Mesenchymal stem cell (in vitro differentiated cells and primary cell): ENCODE measurements at regions not wholly inside any gene's neighbourhood (a gene's known extent, or its start where the extent isn't known, plus 50 kb on each side); places are given as distances from the start of the nearest gene placed in this dataset.

Experiments used
- DNase-seq: peaks from one replicate; pipeline ENCODE4 v3.0.0-alpha.2; 2013
- H2AFZ ChIP-seq: one replicate; pipeline ENCODE4 v1.6.1; 2013; ENCODE audit warnings: low read depth, mild to moderate bottlenecking, control low read depth, inconsistent platforms, low read length, moderate library complexity
- H2AK5ac ChIP-seq: 2 replicates; pipeline ENCODE4 v1.6.1; 2013; ENCODE audit warnings: low read length, moderate library complexity, mild to moderate bottlenecking, inconsistent platforms; ENCODE audit not compliant: severe bottlenecking
- H2BK120ac ChIP-seq: one replicate; pipeline ENCODE4 v1.6.1; 2013; ENCODE audit warnings: low read depth, mild to moderate bottlenecking, inconsistent platforms, low read length, moderate library complexity
- H2BK12ac ChIP-seq, 2 experiments: one replicate each; pipeline ENCODE4 v1.6.1; 2013; ENCODE audit warnings: inconsistent platforms in 2 of 2, low read length in 2 of 2, mild to moderate bottlenecking in 2 of 2, moderate library complexity in 2 of 2, control low read depth in 1 of 2
- H2BK15ac ChIP-seq: one replicate; pipeline ENCODE4 v1.6.1; 2013; ENCODE audit warnings: mild to moderate bottlenecking, low read depth, inconsistent platforms; ENCODE audit not compliant: poor library complexity, severe bottlenecking
- H2BK5ac ChIP-seq: 2 replicates; pipeline ENCODE4 v1.6.1; 2013; ENCODE audit warnings: low read depth, mild to moderate bottlenecking, low read length, control low read depth, inconsistent platforms; ENCODE audit not compliant: poor library complexity, severe bottlenecking
- H3K14ac ChIP-seq, 2 experiments: one replicate each; pipeline ENCODE4 v1.6.1; 2013; ENCODE audit warnings: inconsistent platforms in 2 of 2, low read length in 2 of 2, control low read depth in 1 of 2, mild to moderate bottlenecking in 1 of 2, moderate library complexity in 1 of 2
- H3K18ac ChIP-seq, 2 experiments: one replicate each; pipeline ENCODE4 v1.6.1; 2013; ENCODE audit warnings: inconsistent platforms in 2 of 2, low read length in 2 of 2, control low read depth in 1 of 2, low read depth in 1 of 2, mild to moderate bottlenecking in 1 of 2
- H3K23ac ChIP-seq, 2 experiments: one replicate each; pipeline ENCODE4 v1.6.1; 2013; ENCODE audit warnings: inconsistent platforms in 2 of 2, low read length in 2 of 2, mild to moderate bottlenecking in 2 of 2, moderate library complexity in 2 of 2, control low read depth in 1 of 2
- H3K27ac ChIP-seq: 2 replicates; pipeline ENCODE4 v1.5.1; 2013; ENCODE audit warnings: mild to moderate bottlenecking, moderate library complexity, low read length, control low read depth, inconsistent platforms; ENCODE audit not compliant: poor library complexity, severe bottlenecking
- H3K27me3 ChIP-seq, 2 experiments: 2 replicates each; pipeline versions ENCODE4 v1.6.1 to v1.7.0; 2013; ENCODE audit warnings: low read length in 2 of 2, mild to moderate bottlenecking in 2 of 2, moderate library complexity in 2 of 2, control low read depth in 1 of 2, inconsistent platforms in 1 of 2; ENCODE audit not compliant: control insufficient read depth in 1 of 2, insufficient read depth in 1 of 2
- H3K36me3 ChIP-seq, 2 experiments: 2 replicates each; pipeline versions ENCODE4 v1.6.1 to v1.7.0; 2013; ENCODE audit warnings: low read length in 2 of 2, control low read depth in 1 of 2, inconsistent platforms in 1 of 2, low read depth in 1 of 2, mild to moderate bottlenecking in 1 of 2; ENCODE audit not compliant: insufficient read depth in 2 of 2, control insufficient read depth in 1 of 2
- H3K4ac ChIP-seq, 2 experiments: one replicate each; pipeline ENCODE4 v1.6.1; 2013; ENCODE audit warnings: inconsistent platforms in 2 of 2, low read length in 2 of 2, mild to moderate bottlenecking in 2 of 2, moderate library complexity in 2 of 2, control low read depth in 1 of 2, low read depth in 1 of 2
- H3K4me1 ChIP-seq: 2 replicates; pipeline ENCODE4 v1.6.1; 2013; ENCODE audit warnings: low read depth, low read length, control low read depth; ENCODE audit not compliant: control insufficient read depth, insufficient read depth
- H3K4me2 ChIP-seq: 2 replicates; pipeline ENCODE4 v1.6.1; 2013; ENCODE audit warnings: low read length, mild to moderate bottlenecking, inconsistent platforms; ENCODE audit not compliant: poor library complexity, severe bottlenecking
- H3K4me3 ChIP-seq, 2 experiments: 2 replicates each; pipeline versions ENCODE4 v1.5.1 to v1.7.0; 2013; ENCODE audit warnings: low read length in 2 of 2, mild to moderate bottlenecking in 2 of 2, control low read depth in 1 of 2, low read depth in 1 of 2; ENCODE audit not compliant: insufficient read depth in 1 of 2
- H3K79me1 ChIP-seq: replicated peaks from 2 replicates; pipeline ENCODE4 v1.6.1; 2013; ENCODE audit warnings: mild to moderate bottlenecking, control low read depth, low read length, inconsistent platforms; ENCODE audit not compliant: poor library complexity, severe bottlenecking
- H3K9ac ChIP-seq: 2 replicates; pipeline ENCODE4 v1.7.0; 2013; ENCODE audit warnings: mild to moderate bottlenecking, low read length, moderate library complexity
- H3K9me3 ChIP-seq: 2 replicates; pipeline ENCODE4 v1.7.0; 2013; ENCODE audit warnings: mild to moderate bottlenecking, low read length; ENCODE audit not compliant: control insufficient read depth
- H4K8ac ChIP-seq: one replicate; pipeline ENCODE4 v1.6.1; 2013; ENCODE audit warnings: inconsistent platforms, mild to moderate bottlenecking, low read length, moderate library complexity
- H4K91ac ChIP-seq: one replicate; pipeline ENCODE4 v1.6.1; 2013; ENCODE audit warnings: mild to moderate bottlenecking, low read length, inconsistent platforms
- WGBS: methylation state at CpG from one replicate; pipeline ENCODE4 v1.1.7; 2013; ENCODE audit warnings: mixed read lengths; 5-methylcytosine and 5-hydroxymethylcytosine counted together

- Histone ChIP-seq H3K4me2 (peak overlapping the region; percentile 64), H3K27me3 (no peaks in the 10 kb centered on the region), H4K91ac (peak overlapping the region; percentile 87), H3K36me3 (peaks cover 0 to 4% of the 10 kb centered on the region in 2 experiments), H2BK120ac (peak overlapping the region; percentile 97), H3K4me1 (peaks cover 18% of the 10 kb centered on the region), H4K8ac (peak overlapping the region; percentile 98), H2BK5ac (peak overlapping the region; percentile 84), H2BK15ac (peak overlapping the region; percentile 92), H3K27ac (peak overlapping the region; percentile 81), H3K4me3 (peak overlapping the region in 1 of 2 experiments; percentile 65), H3K23ac (no peak overlapping the region), H3K18ac (peak overlapping the region; percentile 91 to 95), H3K79me1 (peaks cover 1% of the 10 kb centered on the region), H2AK5ac (peak overlapping the region; percentile 98), H3K9me3 (no peaks in the 10 kb centered on the region), H3K14ac (no peak overlapping the region), H2AFZ (no peak overlapping the region), H2BK12ac (peak overlapping the region; percentile 92 to 99), H3K4ac (peak overlapping the region; percentile 99), H3K9ac (peak overlapping the region; percentile 82)
- 16% methylated on average over 9 of the region's 15 CpGs for WGBS
- DNase-seq = peak; percentile 81
Observed at GRCh38 chr3:177358091-177358976, 161.1 kb upstream of the TBL1XR1 start.

GRCh38 chr3:177358977-177359592 lies 161.8 kb upstream of the TBL1XR1 start:
- 11% methylated on average over 31 of the region's 31 CpGs for WGBS
- peak overlapping the region; percentile 91 to 95 for H3K18ac ChIP-seq

GRCh38 chr3:177359593-177360357 lies 162.5 kb upstream of the TBL1XR1 start:
- Histone ChIP-seq H3K18ac (peak overlapping the region; percentile 91 to 95), H3K36me3 (peaks cover 0 to 4% of the 10 kb centered on the region in 2 experiments), H3K27ac (peak overlapping the region; percentile 81), H2BK5ac (peak overlapping the region; percentile 84), H2AFZ (peak overlapping the region; percentile 75), H3K23ac (peak overlapping the region; percentile 20 to 96), H3K27me3 (no peaks in the 10 kb centered on the region), H3K14ac (peak overlapping the region in 1 of 2 experiments; percentile 9), H3K4me1 (peaks cover 18% of the 10 kb centered on the region), H3K79me1 (peaks cover 1% of the 10 kb centered on the region), H4K91ac (peak overlapping the region; percentile 97), H3K4ac (peak overlapping the region; percentile 66 to 99), H2BK15ac (peak overlapping the region; percentile 92), H4K8ac (peak overlapping the region; percentile 98), H3K4me2 (peak overlapping the region; percentile 66), H3K9me3 (no peaks in the 10 kb centered on the region), H3K4me3 (peak overlapping the region; percentile 29 to 65), H2BK120ac (peak overlapping the region; percentile 96), H2AK5ac (peak overlapping the region; percentile 98), H2BK12ac (peak overlapping the region; percentile 92 to 95), H3K9ac (peak overlapping the region; percentile 83)
- WGBS = under 1% methylated on average over 37 of the region's 40 CpGs
- DNase-seq = peak; percentile 99

More at GRCh38 chr3:177358977-177359592, 161.8 kb upstream of the TBL1XR1 start:
- Histone ChIP-seq H2BK120ac (peak overlapping the region; percentile 97), H3K79me1 (peaks cover 1% of the 10 kb centered on the region), H2AK5ac (peak overlapping the region; percentile 98), H3K14ac (peak overlapping the region in 1 of 2 experiments; percentile 9), H4K91ac (peak overlapping the region; percentile 97), H2AFZ (peak overlapping the region; percentile 75), H3K9me3 (no peaks in the 10 kb centered on the region), H2BK15ac (peak overlapping the region; percentile 92), H3K4me1 (peaks cover 18% of the 10 kb centered on the region), H3K27me3 (no peaks in the 10 kb centered on the region), H3K27ac (peak overlapping the region; percentile 81), H3K9ac (peak overlapping the region; percentile 82), H3K36me3 (peaks cover 0 to 4% of the 10 kb centered on the region in 2 experiments), H2BK5ac (peak overlapping the region; percentile 84), H3K23ac (peak overlapping the region; percentile 20 to 96), H4K8ac (peak overlapping the region; percentile 98), H3K4me2 (peak overlapping the region; percentile 66), H3K4me3 (peak overlapping the region; percentile 29 to 65), H2BK12ac (peak overlapping the region; percentile 92 to 95), H3K4ac (peak overlapping the region; percentile 99)
- peak; percentile 55 for DNase-seq
